SK-N-MC (cell line): ENCODE measurements at regions not wholly inside any gene's neighbourhood (a gene's known extent, or its start where the extent isn't known, plus 50 kb on each side); places are given as distances from the start of the nearest gene placed in this dataset.

ENCODE experiments used
- EZH2 ChIP-seq: fragments of 200-600 bp; sonication (generic); IDR thresholded peaks from one replicate; pipeline ENCODE4 v1.6.1; 2017; ENCODE audit warnings: antibody characterized with exemption
- POLR2AphosphoS5 ChIP-seq: IDR thresholded peaks from 2 replicates; pipeline ENCODE4 v1.6.1; 2012; ENCODE audit warnings: mild to moderate bottlenecking, low read depth, low read length, borderline replicate concordance

DNA sequence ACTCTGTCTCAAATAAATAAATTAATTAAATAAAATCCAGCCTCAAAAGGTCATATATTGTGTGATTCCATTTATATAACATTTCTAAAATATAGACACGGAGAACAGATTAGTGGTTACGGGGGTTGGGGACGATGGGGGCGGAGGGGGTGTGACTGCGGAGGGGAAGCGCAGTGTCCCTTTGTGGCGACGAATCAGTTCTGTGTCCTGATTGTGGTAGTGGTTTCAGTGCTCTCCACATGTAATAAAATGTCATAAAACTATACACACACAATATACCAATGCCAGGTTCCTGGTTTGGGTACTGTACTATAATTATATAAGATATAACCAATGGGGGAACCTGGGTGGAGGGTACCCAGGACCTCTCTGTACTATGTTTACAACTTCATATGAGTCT lies 186.4 kb downstream of the ANAPC1 start:
- TF ChIP-seq POLR2AphosphoS5 (no peak), EZH2 (no peak)
